HG02610 (cell line): ENCODE measurements at regions not wholly inside any gene's neighbourhood (a gene's known extent, or its start where the extent isn't known, plus 50 kb on each side); places are given as distances from the start of the nearest gene placed in this dataset.
"Not testable (repeated sequence)": the region's sequence is repeated elsewhere in the genome, so short reads cannot be mapped to it uniquely, and the experiment has no call there.

Experiments
- ATAC-seq: cut with Tn5 transposase; IDR thresholded peaks from one replicate; pipeline ENCODE4 v1.9.1; 2021; ENCODE audit warnings: mild to moderate bottlenecking, moderate library complexity; ENCODE audit not compliant: unreplicated experiment

GRCh38 chr13:23087880-23088279, 92.9 kb upstream of the SGCG start:
- no peak for ATAC-seq

- no peak for ATAC-seq
These were observed 82.4 kb upstream of the SGCG start for GRCh38 chr13:23098161-23098907.

GRCh38 chr13:23105051-23105450, 75.7 kb upstream of the SGCG start:
- ATAC-seq, result no peak

GRCh38 chr13:23107665-23108064, 73.1 kb upstream of the SGCG start:
- ATAC-seq, result no peak

GRCh38 chr13:23119131-23119530, 61.6 kb upstream of the SGCG start:
- ATAC-seq, result no peak

GRCh38 chr13:23127540-23127939, 53.2 kb upstream of the SGCG start:
- not testable (repeated sequence) for ATAC-seq

GRCh38 chr13:23129331-23129730, 51.4 kb upstream of the SGCG start:
- no peak for ATAC-seq
